Bronchial epithelial cell (primary cell): ENCODE measurements at regions not wholly inside any gene's neighbourhood (a gene's known extent, or its start where the extent isn't known, plus 50 kb on each side); places are given as distances from the start of the nearest gene placed in this dataset.

Experiments used
- DNase-seq: peaks from one replicate; pipeline ENCODE4 v3.0.0-alpha.2; 2010; ENCODE audit warnings: low read depth
- FAIRE-seq: peaks from 2 replicates; lab custom pipeline; 2011; peaks lifted over from hg19 to GRCh38; lab: Jason Lieb, UNC
- H3K27me3 ChIP-seq: 2 replicates; pipeline ENCODE4 v1.5.1; 2011; ENCODE audit warnings: low read length; ENCODE audit not compliant: control insufficient read depth, insufficient read depth
- H3K36me3 ChIP-seq: 2 replicates; pipeline ENCODE4 v1.5.1; 2011; ENCODE audit warnings: low read length; ENCODE audit not compliant: control insufficient read depth, insufficient read depth
- H3K4me3 ChIP-seq: 2 replicates; pipeline ENCODE4 v1.5.1; 2011; ENCODE audit warnings: mild to moderate bottlenecking, low read depth, low read length, control low read depth
- CTCF ChIP-seq: IDR thresholded peaks from 2 replicates; pipeline ENCODE4 v1.5.1; 2011; ENCODE audit warnings: mild to moderate bottlenecking, moderate library complexity, low read length, control low read depth, inconsistent platforms; ENCODE audit not compliant: insufficient read depth, severe bottlenecking

- Histone ChIP-seq H3K4me3 (no peak overlapping the region), H3K27me3 (no peaks in the 10 kb centered on the region), H3K36me3 (no peaks in the 10 kb centered on the region)
- DNase-seq (no peak), FAIRE-seq (no peak)
- TF ChIP-seq CTCF = no peak
Observed at GRCh38 chr2:64817453-64817852, 163.7 kb upstream of the SERTAD2 start.

- no peak for TF ChIP-seq CTCF
- DNase-seq (no peak), FAIRE-seq (no peak)
- Histone ChIP-seq H3K36me3 (no peaks in the 10 kb centered on the region), H3K4me3 (no peak overlapping the region), H3K27me3 (no peaks in the 10 kb centered on the region)
Observed at GRCh38 chr2:64818664-64819060, 164.9 kb upstream of the SERTAD2 start.

- FAIRE-seq (no peak), DNase-seq (no peak)
- no peak overlapping the region for H3K4me3 ChIP-seq
- no peaks in the 10 kb centered on the region for H3K27me3 ChIP-seq
- H3K36me3 ChIP-seq = no peaks in the 10 kb centered on the region
- TF ChIP-seq CTCF = no peak
Observed at GRCh38 chr2:64819361-64819760, 165.6 kb upstream of the SERTAD2 start.

- Histone ChIP-seq H3K36me3 (no peaks in the 10 kb centered on the region), H3K27me3 (no peaks in the 10 kb centered on the region), H3K4me3 (no peak overlapping the region)
- FAIRE-seq (no peak), DNase-seq (no peak)
- no peak for TF ChIP-seq CTCF
Observed at GRCh38 chr2:64819774-64820688, 166.3 kb upstream of the SERTAD2 start.

GRCh38 chr2:64820901-64821300 is 167.2 kb upstream of the SERTAD2 start:
- no peak for FAIRE-seq
- TF ChIP-seq CTCF = no peak
- no peak overlapping the region for H3K4me3 ChIP-seq
- H3K27me3 ChIP-seq = no peaks in the 10 kb centered on the region
- no peak for DNase-seq
- H3K36me3 ChIP-seq = no peaks in the 10 kb centered on the region

GRCh38 chr2:64823794-64824193 is 165.4 kb upstream of the SLC1A4 start:
- TF ChIP-seq CTCF = no peak
- DNase-seq (no peak), FAIRE-seq (no peak)
- H3K36me3 ChIP-seq = no peaks in the 10 kb centered on the region
- H3K27me3 ChIP-seq = no peaks in the 10 kb centered on the region
- no peak overlapping the region for H3K4me3 ChIP-seq
